Endometrial microvascular endothelial cells (primary cell): ENCODE measurements at regions not wholly inside any gene's neighbourhood (a gene's known extent, or its start where the extent isn't known, plus 50 kb on each side); places are given as distances from the start of the nearest gene placed in this dataset.

Experiments
- in situ Hi-C: cut with HindIII; loops from 2 replicates; pipeline ENCODE4 v1.10.0; 2017; ENCODE audit warnings: low sequenced_read_pairs, low pct_unique_long_range_greater_than_20kb; ENCODE audit errors: inconsistent ontology term

DNA sequence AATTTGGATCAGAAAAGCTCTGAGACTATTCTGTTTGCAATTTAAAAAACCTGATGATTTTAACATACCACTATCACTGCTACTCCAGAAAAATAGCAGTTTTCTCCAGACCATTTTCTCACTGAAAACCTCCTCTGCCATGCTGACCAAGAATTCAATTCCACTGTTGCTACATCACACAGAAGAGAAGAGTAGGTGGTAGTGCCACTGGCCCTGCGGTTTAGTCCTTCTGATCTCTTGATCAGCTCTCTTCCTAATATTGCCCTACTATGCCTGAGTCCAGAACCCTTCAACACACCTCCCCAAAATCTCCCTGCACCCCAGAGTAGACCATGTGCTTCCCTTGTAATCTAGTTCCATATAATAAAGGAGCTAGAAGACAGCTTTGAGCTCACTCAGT lies 55.8 kb upstream of the HS3ST1 start:
- in situ Hi-C loops: no loop called here

DNA sequence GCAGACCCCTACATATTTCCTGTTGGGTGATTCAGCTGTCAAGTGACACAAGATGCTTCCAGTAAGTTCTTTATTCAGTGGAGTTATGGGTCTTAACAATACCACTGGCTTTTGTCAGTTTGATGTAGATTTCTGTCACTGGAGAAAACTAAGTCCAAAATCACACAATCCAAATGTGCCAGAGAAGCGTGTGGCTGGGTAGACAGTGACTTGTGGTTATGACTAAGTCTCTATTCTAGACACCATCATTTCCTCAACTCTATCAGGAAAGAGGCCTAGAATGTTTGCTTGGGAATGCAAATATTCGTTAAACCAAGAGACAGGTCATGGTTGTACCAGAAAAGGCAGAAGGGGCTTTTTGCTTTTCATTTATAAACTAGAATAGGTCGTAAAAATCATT lies 54.4 kb upstream of the HS3ST1 start:
- in situ Hi-C loops: no loop called here

DNA sequence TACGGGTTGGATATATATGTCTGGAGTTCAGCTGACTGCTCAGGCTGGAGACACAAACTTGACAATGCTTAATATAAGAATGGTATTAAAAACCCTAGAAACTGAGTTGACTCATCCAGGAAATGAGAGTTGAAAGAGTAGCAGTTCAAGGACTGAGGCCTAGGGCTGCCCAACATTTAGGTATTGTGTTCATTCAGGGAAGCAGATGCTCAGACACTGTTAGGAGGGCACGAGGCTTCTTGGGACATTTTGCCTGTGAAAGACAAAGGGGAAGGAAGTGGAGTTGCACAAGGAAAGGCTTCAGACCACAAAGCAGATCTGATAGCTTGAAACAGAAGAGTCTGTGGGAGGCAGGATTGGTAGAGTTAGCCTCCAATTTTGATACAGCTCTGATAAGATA lies 52.0 kb upstream of the HS3ST1 start:
- in situ Hi-C loops: no loop called here
